Breast epithelium (tissue), 4 donors: ENCODE measurements at regions not wholly inside any gene's neighbourhood (a gene's known extent, or its start where the extent isn't known, plus 50 kb on each side); places are given as distances from the start of the nearest gene placed in this dataset.

Source experiments
- DNase-seq, 2 donors: peaks; one replicate each; pipeline ENCODE4 v3.0.0-alpha.2; 2019; ENCODE audit warnings: low spot score in 2 of 2
- H3K27ac ChIP-seq, 2 donors: fragments of 200-600 bp; sonication (generic) in 1 of 2; one replicate each; pipeline ENCODE4 v1.5.1; 2016 to 2019; ENCODE audit warnings: mild to moderate bottlenecking in 1 of 2
- H3K27me3 ChIP-seq, 2 donors: fragments of 200-600 bp; sonication (generic) in 1 of 2; one replicate each; pipeline versions ENCODE4 v1.5.1 to v1.6.0; 2017 to 2019; ENCODE audit warnings: control low read depth in 1 of 2, mild to moderate bottlenecking in 1 of 2
- H3K36me3 ChIP-seq: fragments of 200-600 bp; one replicate; pipeline ENCODE4 v1.5.1; 2019
- H3K4me1 ChIP-seq, 2 donors: fragments of 200-600 bp; sonication (generic); one replicate each; pipeline ENCODE4 v1.5.1; 2016 to 2019; ENCODE audit warnings: control low read depth in 1 of 2
- H3K4me3 ChIP-seq, 3 donors: fragments of 200-600 bp; sonication (generic); 1 replicate in 2 of 3; 2 replicates in 1 of 3; pipeline ENCODE4 v1.5.1; 2016 to 2019; ENCODE audit warnings: mild to moderate bottlenecking in 3 of 3, moderate library complexity in 2 of 3
- H3K9me3 ChIP-seq, 2 donors: fragments of 200-600 bp; sonication (generic) in 1 of 2; one replicate each; pipeline ENCODE4 v1.5.1; 2016 to 2019; ENCODE audit warnings: control low read depth in 1 of 2
- CTCF ChIP-seq, 3 donors: fragments of 450-650 bp; IDR thresholded peaks; one replicate each; pipeline ENCODE4 v1.5.1; 2016 to 2017; ENCODE audit warnings: antibody characterized with exemption in 3 of 3, mild to moderate bottlenecking in 3 of 3, moderate library complexity in 3 of 3
- POLR2A ChIP-seq: fragments of 450-650 bp; IDR thresholded peaks from one replicate; pipeline ENCODE4 v1.6.1; 2016; ENCODE audit warnings: antibody characterized with exemption, mild to moderate bottlenecking, moderate library complexity
- POLR2AphosphoS5 ChIP-seq, 3 donors: sonication (generic); formaldehyde crosslinking; IDR thresholded peaks; one replicate each; pipeline ENCODE4 v1.6.1; 2017; ENCODE audit warnings: antibody characterized with exemption in 3 of 3
- intact Hi-C: fragments of 100-400 bp; cut with DNase I; formaldehyde crosslinking; loops from one replicate; pipeline ENCODE4 v1.15.1; 2023; ENCODE audit warnings: low total_unique reads

GRCh38 chr5:110224050-110224449 lies 502.4 kb downstream of the TMEM232 start:
- TF ChIP-seq POLR2AphosphoS5 (IDR thresholded peaks at IDR 0.05) (no peak), CTCF (IDR thresholded peaks at IDR 0.05) (no peak), POLR2A (no peak)
- no peak overlapping the region for H3K27ac ChIP-seq
- DNase-seq = no peak
- H3K4me1 ChIP-seq = no peaks in the 10 kb centered on the region
- no peaks in the 10 kb centered on the region for H3K27me3 ChIP-seq
- H3K36me3 ChIP-seq = no peaks in the 10 kb centered on the region
- intact Hi-C loops = no loop called here
- no peak overlapping the region for H3K4me3 ChIP-seq
- H3K9me3 ChIP-seq = peaks cover 24 to 66% of the 10 kb centered on the region in 2 donors

GRCh38 chr5:110225949-110226348 lies 500.5 kb downstream of the TMEM232 start:
- TF ChIP-seq POLR2A (no peak), CTCF (IDR thresholded peaks at IDR 0.05) (no peak), POLR2AphosphoS5 (IDR thresholded peaks at IDR 0.05) (no peak)
- no peak for DNase-seq
- Histone ChIP-seq H3K4me1 (no peaks in the 10 kb centered on the region), H3K36me3 (no peaks in the 10 kb centered on the region), H3K9me3 (peaks cover 18 to 55% of the 10 kb centered on the region in 2 donors), H3K4me3 (no peak overlapping the region), H3K27ac (no peak overlapping the region), H3K27me3 (no peaks in the 10 kb centered on the region)
- intact Hi-C loops = no loop called here

GRCh38 chr5:110239786-110240185 lies 486.7 kb downstream of the TMEM232 start:
- intact Hi-C loops = no loop called here
- no peak for DNase-seq
- Histone ChIP-seq H3K4me3 (no peak overlapping the region), H3K27me3 (no peaks in the 10 kb centered on the region), H3K36me3 (no peaks in the 10 kb centered on the region), H3K9me3 (no peaks in the 10 kb centered on the region), H3K27ac (no peak overlapping the region), H3K4me1 (no peaks in the 10 kb centered on the region)
- TF ChIP-seq CTCF (IDR thresholded peaks at IDR 0.05) (no peak), POLR2AphosphoS5 (IDR thresholded peaks at IDR 0.05) (no peak), POLR2A (no peak)

- TF ChIP-seq POLR2AphosphoS5 (IDR thresholded peaks at IDR 0.05) (no peak), CTCF (IDR thresholded peaks at IDR 0.05) (no peak), POLR2A (no peak)
- Histone ChIP-seq H3K4me3 (no peak overlapping the region), H3K9me3 (no peaks in the 10 kb centered on the region), H3K27me3 (no peaks in the 10 kb centered on the region), H3K36me3 (no peaks in the 10 kb centered on the region), H3K4me1 (no peaks in the 10 kb centered on the region), H3K27ac (no peak overlapping the region)
- intact Hi-C loops = no loop called here
- no peak for DNase-seq
Observed at GRCh38 chr5:110242950-110243349, 483.5 kb downstream of the TMEM232 start.

DNA sequence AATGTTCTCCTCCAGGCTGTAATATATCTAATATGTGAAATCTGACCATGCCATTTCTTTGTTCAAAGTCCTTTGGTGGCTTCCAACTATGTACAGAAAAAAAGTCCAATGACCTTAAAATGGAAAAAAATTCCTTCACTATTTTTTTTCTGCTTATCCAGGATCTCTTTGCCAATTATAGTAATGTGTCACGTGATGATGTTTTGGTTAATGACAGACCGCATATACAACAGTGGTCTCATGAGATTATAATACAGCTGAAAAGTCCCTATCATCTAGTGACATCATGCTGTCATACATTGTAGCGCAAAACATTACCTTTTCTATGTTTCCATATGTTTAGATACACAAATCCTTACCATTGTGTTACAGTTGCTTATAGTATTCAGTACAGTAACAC lies 477.6 kb downstream of the TMEM232 start:
- no peaks in the 10 kb centered on the region for H3K4me1 ChIP-seq
- no peaks in the 10 kb centered on the region for H3K36me3 ChIP-seq
- no peak for DNase-seq
- no peak for TF ChIP-seq POLR2A
- no peak for TF ChIP-seq POLR2AphosphoS5 (IDR thresholded peaks at IDR 0.05)
- TF ChIP-seq CTCF (IDR thresholded peaks at IDR 0.05) = no peak
- no peaks in the 10 kb centered on the region for H3K27me3 ChIP-seq
- no peaks in the 10 kb centered on the region for H3K9me3 ChIP-seq
- intact Hi-C loops = no loop called here
- no peak overlapping the region for H3K4me3 ChIP-seq
- H3K27ac ChIP-seq = no peak overlapping the region
